OCI-LY7 (cell line): ENCODE measurements at regions not wholly inside any gene's neighbourhood (a gene's known extent, or its start where the extent isn't known, plus 50 kb on each side); places are given as distances from the start of the nearest gene placed in this dataset.

Source experiments
- BruUV-seq: library from RNA; stranded (reverse); fragments of 400-500 nt; replicated peaks from 2 replicates; lab custom pipeline; 2021; lab: Mats Ljungman, UMichigan
- CTCF ChIA-PET: fragments of 300-600 bp; sonication (Branson Sonifier 250); formaldehyde crosslinking; loops from one replicate; lab custom pipeline; 2022; ENCODE audit warnings: antibody characterized with exemption; ENCODE audit not compliant: unreplicated experiment; lab: Charles Lee
- POLR2A ChIA-PET: fragments of 300-600 bp; sonication (Branson Sonifier 250); formaldehyde crosslinking; loops from one replicate; lab custom pipeline; 2022; ENCODE audit warnings: antibody characterized with exemption; lab: Charles Lee
- DNase-seq: peaks from one replicate; pipeline ENCODE4 v3.0.0-alpha.2; 2015; ENCODE audit warnings: low spot score
- H2AFZ ChIP-seq: fragments of 200-600 bp; sonication (generic), shearing (Covaris generic); 2 replicates; pipeline ENCODE4 v1.6.1; 2014; ENCODE audit warnings: mild to moderate bottlenecking, antibody characterized with exemption, low read length, moderate library complexity
- H3K27ac ChIP-seq: fragments of 200-600 bp; sonication (generic); 2 replicates; pipeline ENCODE4 v1.5.1; 2014; ENCODE audit warnings: mixed run types, low read depth, mild to moderate bottlenecking, moderate library complexity, low read length, inconsistent platforms; ENCODE audit not compliant: poor library complexity, severe bottlenecking
- H3K36me3 ChIP-seq: fragments of 200-600 bp; sonication (generic); 2 replicates; pipeline ENCODE4 v1.6.1; 2014; ENCODE audit warnings: mild to moderate bottlenecking, antibody characterized with exemption, low read length, moderate library complexity, mixed read lengths; ENCODE audit not compliant: insufficient read depth
- H3K4me1 ChIP-seq: fragments of 200-600 bp; sonication (generic); 2 replicates; pipeline ENCODE4 v1.5.1; 2014; ENCODE audit warnings: mild to moderate bottlenecking, low read length; ENCODE audit not compliant: insufficient read depth, poor library complexity, severe bottlenecking
- H3K4me2 ChIP-seq: fragments of 200-600 bp; sonication (generic); 2 replicates; pipeline ENCODE4 v1.6.1; 2014; ENCODE audit warnings: mild to moderate bottlenecking, low read length
- H3K4me3 ChIP-seq: fragments of 200-600 bp; sonication (generic); 2 replicates; pipeline ENCODE4 v1.5.1; 2014; ENCODE audit warnings: mild to moderate bottlenecking, low read depth, low read length; ENCODE audit not compliant: poor library complexity, severe bottlenecking
- H3K79me2 ChIP-seq: fragments of 200-600 bp; sonication (generic); 2 replicates; pipeline ENCODE4 v1.6.1; 2016; ENCODE audit warnings: low read depth, mild to moderate bottlenecking, low read length, moderate library complexity, mixed read lengths; ENCODE audit not compliant: insufficient read depth
- H3K9me2 ChIP-seq: fragments of 200-600 bp; sonication (generic); 2 replicates; pipeline ENCODE4 v1.6.1; 2016; ENCODE audit warnings: mild to moderate bottlenecking, low read length, mixed read lengths; ENCODE audit not compliant: insufficient read depth
- H3K9me3 ChIP-seq: fragments of 200-600 bp; sonication (generic); 2 replicates; pipeline ENCODE4 v1.6.1; 2014; ENCODE audit warnings: mild to moderate bottlenecking, mixed run types, low read length, mixed read lengths
- H4K20me1 ChIP-seq: fragments of 200-600 bp; sonication (generic); 2 replicates; pipeline ENCODE4 v1.6.1; 2014; ENCODE audit warnings: mild to moderate bottlenecking, antibody characterized with exemption, low read length, moderate library complexity, mixed read lengths; ENCODE audit not compliant: insufficient read depth
- EZH2phosphoT487 ChIP-seq: fragments of 200-600 bp; sonication (generic); IDR thresholded peaks from 2 replicates; pipeline ENCODE4 v1.6.1; 2018; ENCODE audit warnings: low read depth, borderline replicate concordance, mild to moderate bottlenecking, mixed run types, antibody characterized with exemption, low read length, moderate library complexity, mixed read lengths
- intact Hi-C: fragments of 100-400 bp; cut with micrococcal nuclease; formaldehyde crosslinking; loops from one replicate; pipeline ENCODE4 v1.10.0; 2022; ENCODE audit not compliant: unreplicated experiment
- TF ChIP-seq, protein P1 (sequence below): fragments of 200-600 bp; sonication (generic); conservative IDR thresholded peaks from 2 replicates; pipeline ENCODE4 v1.5.1; 2014; ENCODE audit warnings: mild to moderate bottlenecking, antibody characterized with exemption, low read length, moderate library complexity, mixed read lengths

DNA sequence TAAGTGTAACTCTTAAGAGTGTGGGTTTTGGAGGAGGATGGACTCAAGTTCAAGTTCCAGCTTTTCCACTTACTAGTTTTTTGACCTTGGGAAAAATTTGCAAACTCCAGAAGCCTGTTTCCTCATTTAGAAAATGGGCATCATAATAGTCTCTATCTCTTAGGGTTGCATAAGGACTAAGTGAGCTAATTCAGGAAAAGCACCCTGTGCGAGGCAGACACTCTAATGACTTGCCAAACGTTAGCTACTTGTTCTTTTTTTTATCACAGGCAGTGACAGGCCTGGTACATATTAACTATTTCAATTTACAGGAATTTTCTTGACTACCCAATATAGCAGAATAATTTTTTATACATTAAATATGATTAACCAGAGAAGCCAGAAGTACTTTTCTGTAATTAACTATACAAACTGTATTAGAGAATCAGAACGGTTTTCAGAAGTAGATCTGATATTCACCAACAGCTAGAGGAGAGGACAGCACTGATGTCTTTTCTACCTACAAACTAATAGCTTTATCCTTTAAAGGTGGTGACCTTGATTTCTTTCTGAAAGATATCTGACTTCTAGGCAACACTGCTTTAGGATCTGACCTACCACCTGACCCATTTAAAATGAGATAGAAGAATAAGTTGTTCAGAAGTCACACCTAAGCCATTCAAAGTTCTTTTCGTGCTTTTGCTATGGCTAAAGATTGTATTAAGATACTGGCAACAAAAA, 139.6 kb upstream of the HAND2 start:
- Histone ChIP-seq H3K27ac (no peak overlapping the region), H2AFZ (no peak overlapping the region), H3K9me2 (no peaks in the 10 kb centered on the region), H3K4me3 (no peak overlapping the region), H3K9me3 (no peaks in the 10 kb centered on the region), H3K4me2 (no peak overlapping the region), H3K79me2 (no peaks in the 10 kb centered on the region), H3K36me3 (no peaks in the 10 kb centered on the region), H3K4me1 (no peaks in the 10 kb centered on the region), H4K20me1 (no peaks in the 10 kb centered on the region)
- intact Hi-C loops, result no loop called here
- POLR2A ChIA-PET, result interaction anchor here (0.6 to 1.3 kb wide), 2 partner anchors 12 to 44 kb away, joined by 3 to 4 read pairs; no protein-coding TSS in a partner anchor
- CTCF ChIA-PET, result no interaction called here
- TF ChIP-seq, protein P1, sequence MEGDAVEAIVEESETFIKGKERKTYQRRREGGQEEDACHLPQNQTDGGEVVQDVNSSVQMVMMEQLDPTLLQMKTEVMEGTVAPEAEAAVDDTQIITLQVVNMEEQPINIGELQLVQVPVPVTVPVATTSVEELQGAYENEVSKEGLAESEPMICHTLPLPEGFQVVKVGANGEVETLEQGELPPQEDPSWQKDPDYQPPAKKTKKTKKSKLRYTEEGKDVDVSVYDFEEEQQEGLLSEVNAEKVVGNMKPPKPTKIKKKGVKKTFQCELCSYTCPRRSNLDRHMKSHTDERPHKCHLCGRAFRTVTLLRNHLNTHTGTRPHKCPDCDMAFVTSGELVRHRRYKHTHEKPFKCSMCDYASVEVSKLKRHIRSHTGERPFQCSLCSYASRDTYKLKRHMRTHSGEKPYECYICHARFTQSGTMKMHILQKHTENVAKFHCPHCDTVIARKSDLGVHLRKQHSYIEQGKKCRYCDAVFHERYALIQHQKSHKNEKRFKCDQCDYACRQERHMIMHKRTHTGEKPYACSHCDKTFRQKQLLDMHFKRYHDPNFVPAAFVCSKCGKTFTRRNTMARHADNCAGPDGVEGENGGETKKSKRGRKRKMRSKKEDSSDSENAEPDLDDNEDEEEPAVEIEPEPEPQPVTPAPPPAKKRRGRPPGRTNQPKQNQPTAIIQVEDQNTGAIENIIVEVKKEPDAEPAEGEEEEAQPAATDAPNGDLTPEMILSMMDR, result no peak
- no peak for TF ChIP-seq EZH2phosphoT487
- no peak for DNase-seq
- BruUV-seq, result no TSS peak

DNA sequence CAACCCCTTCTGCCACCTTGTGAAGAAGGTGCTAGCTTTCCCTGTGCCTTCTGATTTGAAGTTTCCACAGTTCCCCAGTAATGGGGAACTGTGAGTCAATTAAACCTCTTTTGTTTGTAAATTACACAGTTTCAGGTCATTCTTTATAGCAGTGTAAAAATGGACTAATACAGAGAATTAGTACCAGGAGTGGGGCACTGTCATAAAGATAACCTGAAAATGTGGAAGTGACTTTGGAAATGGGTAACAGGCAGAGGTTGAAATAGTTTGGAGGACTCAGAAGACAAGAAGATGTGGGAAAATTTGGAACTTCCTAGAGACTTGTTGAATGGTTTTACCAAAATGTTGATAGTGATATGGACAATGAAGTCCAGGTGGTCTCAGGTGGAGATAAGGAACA, 131.0 kb upstream of the HAND2 start:
- no TSS peak for BruUV-seq
- Histone ChIP-seq H2AFZ (no peak overlapping the region), H3K27ac (no peak overlapping the region), H3K4me3 (no peak overlapping the region), H3K79me2 (no peaks in the 10 kb centered on the region), H3K4me2 (no peak overlapping the region), H3K9me3 (no peaks in the 10 kb centered on the region), H3K36me3 (no peaks in the 10 kb centered on the region), H3K9me2 (no peaks in the 10 kb centered on the region), H3K4me1 (no peaks in the 10 kb centered on the region), H4K20me1 (no peaks in the 10 kb centered on the region)
- intact Hi-C loops, result no loop called here
- no peak for DNase-seq
- ChIA-PET POLR2A (no interaction called here), CTCF (no interaction called here)
- TF ChIP-seq, protein P1, result no peak
- no peak for TF ChIP-seq EZH2phosphoT487

DNA sequence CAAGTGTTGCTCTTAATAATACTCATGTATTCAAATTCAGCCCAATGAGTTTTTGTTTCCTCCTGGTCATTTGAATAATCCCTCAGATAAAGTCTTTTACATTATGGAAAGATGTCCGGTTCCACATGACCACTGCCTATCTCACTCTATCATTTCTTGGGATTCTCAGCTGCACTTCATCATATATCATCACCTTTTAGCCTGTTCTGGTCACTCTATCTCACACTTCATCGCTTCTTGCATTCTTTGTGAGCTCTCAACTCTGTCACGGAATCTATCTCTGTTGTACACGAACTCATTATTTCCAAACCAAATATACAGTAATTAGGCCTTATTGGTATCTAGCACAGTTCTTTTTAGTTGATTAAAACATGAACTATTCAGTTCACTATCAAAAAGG, 126.9 kb upstream of the HAND2 start:
- ChIA-PET CTCF (no interaction called here), POLR2A (no interaction called here)
- Histone ChIP-seq H3K9me2 (no peaks in the 10 kb centered on the region), H3K79me2 (no peaks in the 10 kb centered on the region), H3K9me3 (no peaks in the 10 kb centered on the region), H2AFZ (no peak overlapping the region), H3K4me2 (no peak overlapping the region), H3K4me1 (no peaks in the 10 kb centered on the region), H4K20me1 (no peaks in the 10 kb centered on the region), H3K27ac (no peak overlapping the region), H3K4me3 (no peak overlapping the region), H3K36me3 (no peaks in the 10 kb centered on the region)
- DNase-seq, result no peak
- intact Hi-C loops, result no loop called here
- no peak for TF ChIP-seq EZH2phosphoT487
- TF ChIP-seq, protein P1, result no peak
- BruUV-seq, result no TSS peak
